ENCODE measurements at regions not wholly inside any gene's neighbourhood (a gene's known extent, or its start where the extent isn't known, plus 50 kb on each side); places are given as distances from the start of the nearest gene placed in this dataset.

GRCh38 chr10:28958468-28958867 is 281.1 kb downstream of the BAMBI start:
- Histone ChIP-seq H3K27ac (no peak overlapping the region), H3K36me3 (no peaks in the 10 kb centered on the region), H3K4me1 (no peaks in the 10 kb centered on the region), H3K27me3 (no peaks in the 10 kb centered on the region), H3K4me3 (no peak overlapping the region), H3K9me3 (peaks cover 0 to 7% (median 2%) of the 10 kb centered on the region in 4 donors)
- no peak for DNase-seq (ENCODE audit: low spot score in 2 of 2)
- TF ChIP-seq POLR2A (IDR thresholded peaks at IDR 0.05) (no peak), EP300 (IDR thresholded peaks at IDR 0.05) (no peak)
- TF ChIP-seq, protein P1, sequence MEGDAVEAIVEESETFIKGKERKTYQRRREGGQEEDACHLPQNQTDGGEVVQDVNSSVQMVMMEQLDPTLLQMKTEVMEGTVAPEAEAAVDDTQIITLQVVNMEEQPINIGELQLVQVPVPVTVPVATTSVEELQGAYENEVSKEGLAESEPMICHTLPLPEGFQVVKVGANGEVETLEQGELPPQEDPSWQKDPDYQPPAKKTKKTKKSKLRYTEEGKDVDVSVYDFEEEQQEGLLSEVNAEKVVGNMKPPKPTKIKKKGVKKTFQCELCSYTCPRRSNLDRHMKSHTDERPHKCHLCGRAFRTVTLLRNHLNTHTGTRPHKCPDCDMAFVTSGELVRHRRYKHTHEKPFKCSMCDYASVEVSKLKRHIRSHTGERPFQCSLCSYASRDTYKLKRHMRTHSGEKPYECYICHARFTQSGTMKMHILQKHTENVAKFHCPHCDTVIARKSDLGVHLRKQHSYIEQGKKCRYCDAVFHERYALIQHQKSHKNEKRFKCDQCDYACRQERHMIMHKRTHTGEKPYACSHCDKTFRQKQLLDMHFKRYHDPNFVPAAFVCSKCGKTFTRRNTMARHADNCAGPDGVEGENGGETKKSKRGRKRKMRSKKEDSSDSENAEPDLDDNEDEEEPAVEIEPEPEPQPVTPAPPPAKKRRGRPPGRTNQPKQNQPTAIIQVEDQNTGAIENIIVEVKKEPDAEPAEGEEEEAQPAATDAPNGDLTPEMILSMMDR (IDR thresholded peaks at IDR 0.05) = no peak

DNA sequence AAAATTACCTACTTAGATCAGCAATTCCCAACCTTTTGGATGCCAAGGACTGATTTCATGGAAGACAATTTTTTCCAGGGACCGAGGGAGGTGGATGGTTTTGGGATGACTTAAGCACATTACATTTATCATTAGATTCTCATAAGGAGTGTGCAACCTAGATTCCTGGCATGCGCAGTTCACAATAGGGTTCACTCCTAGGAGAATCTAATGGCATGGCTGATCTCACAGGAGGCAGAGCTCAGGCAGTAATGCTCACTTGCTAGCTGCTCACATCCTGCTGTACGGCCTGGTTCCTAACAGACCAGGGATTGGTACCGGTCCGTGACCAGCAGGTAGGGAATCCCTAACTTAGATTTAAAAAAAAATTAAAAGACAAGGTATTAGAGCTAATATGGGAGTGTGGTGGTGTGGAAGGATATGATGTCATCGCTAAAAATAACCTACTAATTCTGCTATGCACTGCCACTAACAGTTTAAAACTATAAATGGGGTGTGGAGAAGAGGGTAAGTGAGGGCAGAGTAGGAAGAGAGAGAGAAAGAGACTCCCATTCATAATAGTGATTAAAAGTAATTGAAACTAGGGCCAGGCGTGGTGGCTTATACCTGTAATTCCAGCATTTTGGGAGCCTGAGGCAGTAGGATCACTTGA is 282.7 kb downstream of the BAMBI start:
- no peak overlapping the region for H3K4me3 ChIP-seq
- no peaks in the 10 kb centered on the region for H3K27me3 ChIP-seq
- H3K36me3 ChIP-seq = no peaks in the 10 kb centered on the region
- H3K9me3 ChIP-seq = peaks cover 0 to 7% (median 2%) of the 10 kb centered on the region in 4 donors
- WGBS, 2 donors = 91 to 95% methylated on average over 7 of the region's 7 CpGs
- H3K4me1 ChIP-seq = no peaks in the 10 kb centered on the region
- TF ChIP-seq, protein P1 (IDR thresholded peaks at IDR 0.05) = no peak
- no peak for TF ChIP-seq EP300 (IDR thresholded peaks at IDR 0.05)
- TF ChIP-seq POLR2A (IDR thresholded peaks at IDR 0.05) = no peak
- no peak overlapping the region for H3K27ac ChIP-seq
- no peak for DNase-seq (ENCODE audit: low spot score in 2 of 2)

DNA sequence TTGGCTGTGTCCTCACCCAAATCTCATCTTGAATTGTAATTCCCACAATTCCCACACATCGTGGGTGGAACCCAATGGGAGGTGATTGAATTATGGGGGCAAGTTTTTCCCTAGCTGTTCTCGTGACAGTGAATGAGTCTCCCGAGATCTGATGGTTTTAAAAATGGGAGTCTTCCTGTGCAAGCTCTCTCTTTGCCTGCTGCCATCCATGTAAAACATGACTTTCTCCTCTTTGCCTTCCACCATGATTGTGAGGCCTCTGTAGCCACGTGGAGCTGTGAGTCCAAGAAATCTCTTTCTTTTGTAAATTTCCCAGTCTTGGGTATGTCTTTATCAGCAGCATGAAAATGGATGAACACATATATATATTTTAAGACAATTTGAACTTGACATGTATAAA is 285.4 kb downstream of the BAMBI start:
- TF ChIP-seq POLR2A (IDR thresholded peaks at IDR 0.05) (no peak), EP300 (IDR thresholded peaks at IDR 0.05) (no peak)
- TF ChIP-seq, protein P1 (IDR thresholded peaks at IDR 0.05) = no peak
- 81 to 92% methylated on average over 4 of the region's 4 CpGs for WGBS, 2 donors
- Histone ChIP-seq H3K36me3 (no peaks in the 10 kb centered on the region), H3K9me3 (peaks cover 0 to 3% (median 0%) of the 10 kb centered on the region in 4 donors), H3K27me3 (no peaks in the 10 kb centered on the region), H3K27ac (no peak overlapping the region), H3K4me1 (no peaks in the 10 kb centered on the region), H3K4me3 (no peak overlapping the region)
- DNase-seq (ENCODE audit: low spot score in 2 of 2) = no peak

- Histone ChIP-seq H3K27me3 (no peaks in the 10 kb centered on the region), H3K4me3 (no peak overlapping the region), H3K9me3 (no peaks in the 10 kb centered on the region), H3K27ac (no peak overlapping the region), H3K4me1 (no peaks in the 10 kb centered on the region), H3K36me3 (no peaks in the 10 kb centered on the region)
- WGBS, 2 donors = 91 to 94% methylated on average over 5 of the region's 5 CpGs
- DNase-seq (ENCODE audit: low spot score in 2 of 2) = no peak
- TF ChIP-seq POLR2A (IDR thresholded peaks at IDR 0.05) (no peak), EP300 (IDR thresholded peaks at IDR 0.05) (no peak)
- TF ChIP-seq, protein P1 (IDR thresholded peaks at IDR 0.05) = no peak
Observed at GRCh38 chr10:28963539-28964221, 286.4 kb downstream of the BAMBI start.

- Histone ChIP-seq H3K4me1 (no peaks in the 10 kb centered on the region), H3K36me3 (no peaks in the 10 kb centered on the region), H3K27ac (no peak overlapping the region), H3K4me3 (no peak overlapping the region), H3K9me3 (no peaks in the 10 kb centered on the region), H3K27me3 (no peaks in the 10 kb centered on the region)
- no peak for DNase-seq (ENCODE audit: low spot score in 2 of 2)
- TF ChIP-seq POLR2A (IDR thresholded peaks at IDR 0.05) = no peak
- 91 to 96% methylated on average over 3 of the region's 3 CpGs for WGBS, 2 donors
Observed at GRCh38 chr10:28965937-28966336, 288.6 kb downstream of the BAMBI start.

Measured in tibial nerve (tissue), 4 donors.